ENCODE measurements at regions not wholly inside any gene's neighbourhood (a gene's known extent, or its start where the extent isn't known, plus 50 kb on each side); places are given as distances from the start of the nearest gene placed in this dataset.

GRCh38 chr3:150346981-150347863 is 60.9 kb upstream of the TSC22D2 start:
- Mint-ChIP-seq H3K9me3 (no peaks in the 10 kb centered on the region), H3K27me3 (ENCODE audit: low read depth) (no peaks in the 10 kb centered on the region), H3K4me1 (peaks cover 55 to 57% of the 10 kb centered on the region in 2 experiments), H3K27ac (peak overlapping the region in 1 of 3 experiments; percentile 40; a peak in 1 of 7 replicates), H3K36me3 (ENCODE audit: insufficient read depth in 1 of 3, low read depth in 3 of 3) (no peaks in the 10 kb centered on the region), H3K4me3 (no peak overlapping the region)
- H4K91ac ChIP-seq (ENCODE audit: insufficient read length, low read depth, low read length): no peak overlapping the region
- H2BK15ac ChIP-seq (ENCODE audit: low read depth, low read length): no peak overlapping the region
- DNase-seq: no peak
- H2BK20ac ChIP-seq (ENCODE audit: low read depth, low read length, poor library complexity, severe bottlenecking): no peak overlapping the region
- TF ChIP-seq, protein P1, sequence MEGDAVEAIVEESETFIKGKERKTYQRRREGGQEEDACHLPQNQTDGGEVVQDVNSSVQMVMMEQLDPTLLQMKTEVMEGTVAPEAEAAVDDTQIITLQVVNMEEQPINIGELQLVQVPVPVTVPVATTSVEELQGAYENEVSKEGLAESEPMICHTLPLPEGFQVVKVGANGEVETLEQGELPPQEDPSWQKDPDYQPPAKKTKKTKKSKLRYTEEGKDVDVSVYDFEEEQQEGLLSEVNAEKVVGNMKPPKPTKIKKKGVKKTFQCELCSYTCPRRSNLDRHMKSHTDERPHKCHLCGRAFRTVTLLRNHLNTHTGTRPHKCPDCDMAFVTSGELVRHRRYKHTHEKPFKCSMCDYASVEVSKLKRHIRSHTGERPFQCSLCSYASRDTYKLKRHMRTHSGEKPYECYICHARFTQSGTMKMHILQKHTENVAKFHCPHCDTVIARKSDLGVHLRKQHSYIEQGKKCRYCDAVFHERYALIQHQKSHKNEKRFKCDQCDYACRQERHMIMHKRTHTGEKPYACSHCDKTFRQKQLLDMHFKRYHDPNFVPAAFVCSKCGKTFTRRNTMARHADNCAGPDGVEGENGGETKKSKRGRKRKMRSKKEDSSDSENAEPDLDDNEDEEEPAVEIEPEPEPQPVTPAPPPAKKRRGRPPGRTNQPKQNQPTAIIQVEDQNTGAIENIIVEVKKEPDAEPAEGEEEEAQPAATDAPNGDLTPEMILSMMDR (conservative IDR thresholded peaks at IDR 0.05): no peak
- H3K27ac ChIP-seq (ENCODE audit: insufficient read length, low read depth, low read length): no peak overlapping the region
- H3K4ac ChIP-seq (ENCODE audit: low read depth, low read length): no peak overlapping the region
- H3K14ac ChIP-seq (ENCODE audit: insufficient read depth, low read length): no peak overlapping the region
- H3K18ac ChIP-seq (ENCODE audit: insufficient read length, low read depth, low read length): no peak overlapping the region
- H3K4me1 ChIP-seq (ENCODE audit: insufficient read depth, low read length): peaks cover 17% of the 10 kb centered on the region; the same call in 1 of the 2 replicates
- H4K5ac ChIP-seq (ENCODE audit: insufficient read length, low read depth, low read length): no peak overlapping the region
- H3K79me2 ChIP-seq (ENCODE audit: insufficient read depth, low read length): no peaks in the 10 kb centered on the region
- peak overlapping the region; percentile 73 for H2AFZ ChIP-seq (ENCODE audit: low read length)
- no peaks in the 10 kb centered on the region for H4K20me1 ChIP-seq (ENCODE audit: control insufficient read depth, insufficient read depth, insufficient read length)
- H3K23me2 ChIP-seq (ENCODE audit: insufficient read length, low read depth, low read length, poor library complexity, severe bottlenecking): no peaks in the 10 kb centered on the region
- H3K27me3 ChIP-seq (ENCODE audit: insufficient read depth, low read length): no peaks in the 10 kb centered on the region
- H3K23ac ChIP-seq (ENCODE audit: insufficient read length, low read depth, low read length): no peak overlapping the region
- no peak overlapping the region for H3K56ac ChIP-seq (ENCODE audit: insufficient read length, low read depth, low read length)
- H2BK120ac ChIP-seq (ENCODE audit: low read depth, low read length, poor library complexity, severe bottlenecking): no peak overlapping the region
- no peak overlapping the region for H3K4me2 ChIP-seq (ENCODE audit: insufficient read depth, insufficient read length, low read length)
- H2BK5ac ChIP-seq (ENCODE audit: insufficient read length, low read length): no peak overlapping the region
- H2BK12ac ChIP-seq (ENCODE audit: insufficient read length, low read depth, low read length): no peak overlapping the region
- no CpG with 5 or more reads among the region's 10 CpGs for WGBS (ENCODE audit: extremely low coverage, insufficient read length, low lambda C conversion rate)
- H3K79me1 ChIP-seq (ENCODE audit: insufficient read depth, low read depth, low read length, poor library complexity, severe bottlenecking): no peaks in the 10 kb centered on the region
- no peak overlapping the region for H3T11ph ChIP-seq (ENCODE audit: low read length)
- no peak overlapping the region for H4K8ac ChIP-seq (replicated peaks; ENCODE audit: insufficient read length, low read depth, low read length)
- H3K9me3 ChIP-seq (ENCODE audit: control insufficient read depth, low read depth, low read length): no peaks in the 10 kb centered on the region
- no peak overlapping the region for H2AK5ac ChIP-seq (ENCODE audit: insufficient read length, low read length)
- H3K9ac ChIP-seq (ENCODE audit: extremely low read depth, insufficient read length, low read length): no peak overlapping the region
